Posterior vena cava (tissue), 2 donors: ENCODE measurements at regions not wholly inside any gene's neighbourhood (a gene's known extent, or its start where the extent isn't known, plus 50 kb on each side); places are given as distances from the start of the nearest gene placed in this dataset.
"Not testable (repeated sequence)": the region's sequence is repeated elsewhere in the genome, so short reads cannot be mapped to it uniquely, and the experiment has no call there.

Source experiments
- DNase-seq: peaks from one replicate; pipeline ENCODE4 v3.0.0-alpha.2; 2020; ENCODE audit warnings: low spot score
- intact Hi-C, 2 donors: fragments of 100-400 bp; cut with DNase I; formaldehyde crosslinking; loops; one replicate each; pipeline versions ENCODE4 v1.14.1 to v1.14.2; 2022 to 2023
- donor health status: DM: yes; HTN: yes; CAD: no.
- donor health status: DM: yes; HTN: yes; CAD: no.

GRCh38 chr2:114018464-114018863, 128.6 kb downstream of the ACTR3 start:
- DNase-seq, intact Hi-C loops: not testable (repeated sequence)

GRCh38 chr2:114020668-114021067, 130.8 kb downstream of the ACTR3 start:
- no peak for DNase-seq
- intact Hi-C loops = no loop called here

- intact Hi-C loops = no loop called here
- no peak for DNase-seq
These were observed 132.6 kb downstream of the ACTR3 start for GRCh38 chr2:114022360-114023085.

GRCh38 chr2:114024326-114024725, 134.4 kb downstream of the ACTR3 start:
- intact Hi-C loops = no loop called here
- DNase-seq = no peak

GRCh38 chr2:114025030-114025429, 135.1 kb downstream of the ACTR3 start:
- intact Hi-C loops = loop anchor here in 1 of 2 donors (5.0 kb wide), 1 partner anchor 292 kb away; no protein-coding TSS in a partner anchor
- DNase-seq = no peak

GRCh38 chr2:114027437-114027836, 137.5 kb downstream of the ACTR3 start:
- intact Hi-C loops = loop anchor here in 1 of 2 donors (5.0 kb wide), 1 partner anchor 290 kb away; no protein-coding TSS in a partner anchor
- no peak for DNase-seq

- intact Hi-C loops = no loop called here
- no peak for DNase-seq
These were observed 142.0 kb downstream of the ACTR3 start for GRCh38 chr2:114031605-114032505.

- intact Hi-C loops = no loop called here
- no peak for DNase-seq
These were observed 142.8 kb downstream of the ACTR3 start for GRCh38 chr2:114032705-114033104.

GRCh38 chr2:114034742-114035141, 144.9 kb downstream of the ACTR3 start:
- no peak for DNase-seq
- intact Hi-C loops = no loop called here

- intact Hi-C loops = no loop called here
- DNase-seq = no peak
These were observed 148.8 kb downstream of the ACTR3 start for GRCh38 chr2:114038710-114039109.

GRCh38 chr2:114039677-114040076, 149.8 kb downstream of the ACTR3 start:
- no peak for DNase-seq
- intact Hi-C loops = no loop called here

- intact Hi-C loops = no loop called here
These were observed 150.9 kb downstream of the ACTR3 start for GRCh38 chr2:114040826-114041225.

GRCh38 chr2:114044985-114045384, 155.1 kb downstream of the ACTR3 start:
- intact Hi-C loops = no loop called here
- no peak for DNase-seq

More at GRCh38 chr2:114040826-114041225, 150.9 kb downstream of the ACTR3 start:
- DNase-seq = no peak

- no peak for DNase-seq
- intact Hi-C loops = no loop called here
These were observed 156.5 kb downstream of the ACTR3 start for GRCh38 chr2:114046373-114046772.

GRCh38 chr2:114046866-114047435, 157.1 kb downstream of the ACTR3 start:
- DNase-seq = no peak
- intact Hi-C loops = no loop called here

GRCh38 chr2:114049280-114049679, 159.4 kb downstream of the ACTR3 start:
- intact Hi-C loops = no loop called here
- no peak for DNase-seq

GRCh38 chr2:114049826-114050225, 159.9 kb downstream of the ACTR3 start:
- intact Hi-C loops = no loop called here
- DNase-seq = no peak

GRCh38 chr2:114056294-114057143, 166.6 kb downstream of the ACTR3 start:
- DNase-seq = no peak
- intact Hi-C loops = no loop called here

- intact Hi-C loops = no loop called here
- no peak for DNase-seq
These were observed 167.7 kb downstream of the ACTR3 start for GRCh38 chr2:114057638-114058037.
